Common myeloid progenitor, CD34-positive (primary cell): ENCODE measurements at regions not wholly inside any gene's neighbourhood (a gene's known extent, or its start where the extent isn't known, plus 50 kb on each side); places are given as distances from the start of the nearest gene placed in this dataset.

Experiments
- CTCF ChIA-PET: fragments of 350-600 bp; sonication (Branson Sonifier 250); formaldehyde crosslinking; loops from one replicate; lab custom pipeline; 2021; ENCODE audit warnings: antibody characterized with exemption; lab: Charles Lee
- POLR2A ChIA-PET: fragments of 350-600 bp; sonication (Branson Sonifier 250); formaldehyde crosslinking; loops from one replicate; lab custom pipeline; 2021; ENCODE audit warnings: antibody characterized with exemption; lab: Charles Lee
- DNase-seq, 3 donors: peaks; one replicate each; pipeline versions ENCODE4 v3.0.0 to v3.0.0-alpha.2; 2013
- H3K27ac ChIP-seq, 2 experiments: 1 replicate in 1 of 2; 2 replicates in 1 of 2; pipeline ENCODE4 v1.7.0; 2013; ENCODE audit warnings: inconsistent platforms in 2 of 2, low read length in 2 of 2, mild to moderate bottlenecking in 2 of 2, low read depth in 1 of 2, moderate library complexity in 1 of 2; ENCODE audit not compliant: severe bottlenecking in 2 of 2, insufficient read depth in 1 of 2, poor library complexity in 1 of 2
- H3K27me3 ChIP-seq, 5 experiments: replicated peaks in 2 of 5; 1 replicate in 3 of 5; 2 replicates in 2 of 5; pipeline versions ENCODE4 v1.6.1 to v1.7.0; 2013; ENCODE audit warnings: low read length in 4 of 5, mild to moderate bottlenecking in 2 of 5, moderate library complexity in 2 of 5, inconsistent platforms in 1 of 5; ENCODE audit not compliant: insufficient read depth in 5 of 5, control insufficient read depth in 4 of 5
- H3K36me3 ChIP-seq, 4 experiments: 1 replicate in 2 of 4; 2 replicates in 2 of 4; pipeline versions ENCODE4 v1.6.1 to v1.7.0; 2013; ENCODE audit warnings: low read length in 3 of 4, control low read depth in 1 of 4, mild to moderate bottlenecking in 1 of 4; ENCODE audit not compliant: control insufficient read depth in 4 of 4, insufficient read depth in 4 of 4
- H3K4me1 ChIP-seq, 4 experiments: 1 replicate in 3 of 4; 2 replicates in 1 of 4; pipeline versions ENCODE4 v1.6.1 to v1.7.1; 2013; ENCODE audit warnings: low read length in 3 of 4, mild to moderate bottlenecking in 3 of 4, control low read depth in 1 of 4, inconsistent platforms in 1 of 4, moderate library complexity in 1 of 4; ENCODE audit not compliant: control insufficient read depth in 4 of 4, insufficient read depth in 4 of 4; ENCODE audit errors: control extremely low read depth in 1 of 4
- H3K4me3 ChIP-seq, 7 experiments: 1 replicate in 4 of 7; 2 replicates in 3 of 7; pipeline versions ENCODE4 v1.5.1 to v1.7.0; 2013; ENCODE audit warnings: mild to moderate bottlenecking in 7 of 7, low read length in 6 of 7, moderate library complexity in 6 of 7, inconsistent platforms in 2 of 7, low read depth in 2 of 7, control low read depth in 1 of 7; ENCODE audit not compliant: insufficient read depth in 4 of 7, control insufficient read depth in 1 of 7; ENCODE audit errors: extremely low read depth in 1 of 7
- H3K9me3 ChIP-seq, 5 experiments: 1 replicate in 4 of 5; 2 replicates in 1 of 5; pipeline versions ENCODE4 v1.6.1 to v1.7.1; 2013; ENCODE audit warnings: low read length in 4 of 5, mild to moderate bottlenecking in 2 of 5, inconsistent platforms in 1 of 5, low read depth in 1 of 5, moderate library complexity in 1 of 5; ENCODE audit not compliant: control insufficient read depth in 4 of 5, insufficient read depth in 2 of 5; ENCODE audit errors: control extremely low read depth in 1 of 5
- WGBS: methylation state at CpG from one replicate; pipeline ENCODE4 v1.1.5; 2013; ENCODE audit not compliant: insufficient coverage; 5-methylcytosine and 5-hydroxymethylcytosine counted together

DNA sequence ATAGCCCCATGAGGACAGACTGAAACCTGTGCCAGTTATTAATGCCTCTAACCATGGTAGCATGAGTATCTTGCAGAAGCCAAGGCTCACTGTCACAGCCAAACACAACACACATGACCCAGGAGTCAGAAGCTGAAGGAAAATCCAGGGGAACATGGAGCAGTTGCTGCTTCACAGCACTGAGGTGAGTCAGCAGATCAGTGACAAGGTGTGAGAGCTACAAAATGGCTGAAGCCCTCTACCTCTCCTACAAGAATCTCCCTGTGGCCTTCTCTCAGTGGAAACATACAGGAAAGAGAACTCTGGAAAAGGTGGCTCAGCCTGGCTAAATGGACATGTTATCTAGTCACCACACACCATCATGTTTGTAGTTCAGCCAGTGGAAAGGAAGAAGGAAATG is 93.5 kb downstream of the NAB1 start:
- Histone ChIP-seq H3K27ac (no peak overlapping the region), H3K27me3 (no peaks in the 10 kb centered on the region), H3K36me3 (no peaks in the 10 kb centered on the region), H3K9me3 (peaks cover 0 to 2% (median 0%) of the 10 kb centered on the region in 5 experiments), H3K4me3 (no peak overlapping the region), H3K4me1 (peaks cover 0 to 7% (median 5%) of the 10 kb centered on the region in 4 experiments)
- ChIA-PET POLR2A (no interaction called here), CTCF (no interaction called here)
- no peak for DNase-seq

DNA sequence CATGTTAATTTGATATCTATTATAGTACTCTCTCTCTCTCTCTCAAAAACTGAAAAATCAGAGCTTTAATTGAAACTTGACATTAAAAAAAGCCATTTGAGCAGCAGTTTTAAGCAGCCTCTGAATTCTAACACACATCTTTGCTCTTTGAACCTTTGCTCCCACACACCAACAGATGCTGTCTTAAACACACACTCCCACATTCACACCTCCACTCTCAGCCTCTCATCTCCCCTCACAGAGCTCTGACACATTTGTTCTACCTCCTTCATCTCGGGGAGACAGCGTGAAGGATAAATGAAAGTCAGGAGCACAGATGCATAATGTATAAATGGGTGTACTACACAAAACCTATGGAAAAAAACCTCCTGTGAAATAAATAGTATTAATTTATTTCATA is 95.2 kb downstream of the NAB1 start:
- ChIA-PET CTCF (no interaction called here), POLR2A (no interaction called here)
- H3K27ac ChIP-seq = no peak overlapping the region
- no peaks in the 10 kb centered on the region for H3K27me3 ChIP-seq
- no CpG with 5 or more reads among the region's 2 CpGs for WGBS
- H3K4me3 ChIP-seq = no peak overlapping the region
- H3K36me3 ChIP-seq = no peaks in the 10 kb centered on the region
- peaks cover 0 to 3% (median 0%) of the 10 kb centered on the region in 5 experiments for H3K9me3 ChIP-seq
- H3K4me1 ChIP-seq = peaks cover 0 to 7% (median 5%) of the 10 kb centered on the region in 4 experiments
- no peak for DNase-seq

DNA sequence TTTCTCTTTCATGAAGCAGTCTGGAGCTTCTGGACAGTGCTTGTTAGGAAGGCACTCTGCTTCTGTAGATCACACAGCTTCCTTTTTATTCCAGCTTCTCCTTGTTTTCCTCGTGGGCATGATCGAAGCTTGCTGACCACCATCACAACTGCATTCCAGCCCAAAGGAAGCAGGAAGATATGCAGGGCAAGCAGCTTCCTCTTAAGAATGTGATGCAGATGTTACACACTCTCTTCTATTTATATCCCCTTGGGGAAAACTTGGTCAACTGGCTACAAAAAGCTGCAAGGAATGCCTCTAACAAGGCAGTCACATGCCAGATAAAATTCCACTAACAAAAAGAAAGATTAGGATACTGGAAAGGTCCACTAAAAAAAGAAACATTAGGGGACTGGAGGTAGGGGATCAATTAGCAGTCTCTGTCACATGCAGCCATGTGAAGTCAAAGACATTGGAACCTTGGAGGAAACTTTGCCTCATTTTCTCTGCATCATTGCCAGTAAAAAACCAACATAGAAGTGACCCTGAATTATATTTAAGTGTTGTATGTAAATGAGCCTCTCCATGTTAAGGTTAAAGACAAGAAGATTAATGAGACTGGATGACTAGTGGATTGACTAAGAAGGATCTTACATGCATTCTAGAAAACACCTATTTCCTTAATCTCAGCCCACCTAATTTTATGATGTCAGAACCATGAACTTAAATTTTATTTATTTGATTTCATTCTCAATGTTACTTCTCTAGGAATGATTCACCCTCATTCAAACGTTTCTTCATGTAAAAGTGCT is 98.3 kb downstream of the NAB1 start:
- POLR2A ChIA-PET = no interaction called here
- Histone ChIP-seq H3K27ac (no peak overlapping the region), H3K36me3 (no peaks in the 10 kb centered on the region), H3K9me3 (peaks cover 0 to 4% (median 0%) of the 10 kb centered on the region in 5 experiments), H3K4me3 (no peak overlapping the region), H3K4me1 (peaks cover 0 to 7% (median 5%) of the 10 kb centered on the region in 4 experiments), H3K27me3 (no peaks in the 10 kb centered on the region)
- CTCF ChIA-PET = no interaction called here
- 10% methylated on average over 2 of the region's 3 CpGs for WGBS
- no peak for DNase-seq

DNA sequence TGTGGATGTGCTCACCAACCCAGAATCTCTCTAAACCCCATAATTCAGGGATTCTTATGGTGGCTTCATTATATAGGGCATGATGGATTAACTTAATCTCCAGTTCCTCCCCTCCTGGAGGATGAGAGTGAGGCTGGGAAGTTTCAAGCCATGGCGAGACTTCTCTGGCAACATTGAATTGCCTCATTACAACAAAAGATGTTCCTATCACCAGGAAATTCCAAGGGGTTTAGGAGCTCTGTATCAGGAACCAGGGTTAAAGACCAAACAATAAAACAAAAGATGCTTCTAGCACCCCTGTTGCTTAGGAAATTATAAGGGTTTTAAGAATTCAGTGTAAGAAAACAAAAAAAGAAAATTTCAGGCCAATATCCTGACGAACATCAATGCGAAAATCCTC is 100.1 kb downstream of the NAB1 start:
- ChIA-PET POLR2A (no interaction called here), CTCF (no interaction called here)
- WGBS = 100% methylated on average over 2 of the region's 3 CpGs
- Histone ChIP-seq H3K36me3 (no peaks in the 10 kb centered on the region), H3K4me3 (no peak overlapping the region), H3K4me1 (peaks cover 0 to 7% (median 5%) of the 10 kb centered on the region in 4 experiments), H3K27ac (no peak overlapping the region), H3K27me3 (no peaks in the 10 kb centered on the region), H3K9me3 (peaks cover 0 to 4% (median 0%) of the 10 kb centered on the region in 5 experiments)
- no peak for DNase-seq

DNA sequence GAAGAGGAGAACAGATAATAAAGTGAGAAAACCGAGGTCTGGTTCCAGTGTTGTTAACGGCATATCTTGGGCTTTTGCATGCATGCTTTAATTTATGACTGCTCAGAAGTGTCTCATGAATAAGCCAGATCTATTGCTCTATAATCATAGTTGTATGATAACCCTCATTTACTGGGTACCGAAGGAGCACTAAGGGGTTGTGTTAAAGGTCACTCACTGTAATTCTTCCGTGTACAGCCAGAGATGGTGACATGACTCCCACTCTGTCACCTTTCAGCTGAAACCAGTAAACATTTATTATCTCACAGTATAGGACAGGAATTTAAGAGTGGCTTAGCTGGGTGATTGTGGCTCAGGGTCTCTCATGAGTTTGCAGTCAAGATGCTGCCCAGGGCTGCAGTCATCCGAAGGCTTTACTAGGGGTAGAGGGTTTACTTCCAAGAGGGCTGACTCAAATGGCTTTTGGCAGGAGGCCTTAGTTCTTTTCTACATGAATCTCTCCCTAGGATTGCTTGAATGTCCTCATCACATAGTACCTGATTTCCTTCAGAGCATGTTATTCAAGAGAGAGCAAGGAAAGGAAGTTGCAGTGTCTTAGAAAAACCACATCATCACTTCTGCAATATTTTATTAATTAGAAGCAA is 107.0 kb downstream of the NAB1 start:
- Histone ChIP-seq H3K9me3 (peaks cover 0 to 2% (median 0%) of the 10 kb centered on the region in 5 experiments), H3K27ac (no peak overlapping the region), H3K27me3 (no peaks in the 10 kb centered on the region), H3K4me3 (no peak overlapping the region), H3K4me1 (no peaks in the 10 kb centered on the region), H3K36me3 (no peaks in the 10 kb centered on the region)
- WGBS = 100% methylated on average over 2 of the region's 5 CpGs
- POLR2A ChIA-PET = no interaction called here
- CTCF ChIA-PET = no interaction called here
- DNase-seq = peak in 2 of 3 donors; percentile 27 to 35

DNA sequence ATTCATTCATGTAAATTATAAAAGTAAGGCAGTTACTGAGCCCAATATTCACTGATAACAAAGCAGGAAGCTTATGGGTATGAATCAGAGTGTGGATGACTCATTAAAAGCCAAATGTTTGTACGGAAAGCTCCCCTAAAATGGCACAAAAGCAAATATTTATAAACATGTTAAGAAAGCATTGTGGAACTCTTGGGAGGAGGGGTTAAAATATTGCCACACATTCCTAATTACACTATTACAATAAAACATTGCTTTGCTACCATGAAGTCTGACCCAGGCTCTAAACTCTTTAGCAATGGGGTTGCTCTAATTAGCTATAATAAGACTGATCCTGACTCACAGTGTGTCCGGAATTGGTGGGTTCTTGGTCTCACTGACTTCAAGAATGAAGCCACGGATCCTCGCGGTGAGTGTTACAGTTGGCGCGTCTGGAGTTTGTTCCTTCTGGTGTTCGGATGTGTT is 110.9 kb downstream of the NAB1 start:
- H3K9me3 ChIP-seq = peaks cover 0 to 2% (median 0%) of the 10 kb centered on the region in 5 experiments
- DNase-seq = peak; percentile 22 to 75 (median 69)
- H3K4me1 ChIP-seq = no peaks in the 10 kb centered on the region
- CTCF ChIA-PET = interaction anchor here (1.3 to 1.4 kb wide), 2 partner anchors 19 to 25 kb away, joined by 3 to 4 read pairs; no protein-coding TSS in a partner anchor
- POLR2A ChIA-PET = no interaction called here
- WGBS = 100% methylated on average over 4 of the region's 8 CpGs
- H3K27ac ChIP-seq = no peak overlapping the region
- H3K4me3 ChIP-seq = no peak overlapping the region
- H3K27me3 ChIP-seq = no peaks in the 10 kb centered on the region
- no peaks in the 10 kb centered on the region for H3K36me3 ChIP-seq
